HG03469 (cell line): ENCODE measurements at regions not wholly inside any gene's neighbourhood (a gene's known extent, or its start where the extent isn't known, plus 50 kb on each side); places are given as distances from the start of the nearest gene placed in this dataset.

ENCODE experiments used
- ATAC-seq: cut with Tn5 transposase; IDR thresholded peaks from one replicate; pipeline ENCODE4 v1.9.1; 2021; ENCODE audit warnings: mild to moderate bottlenecking, moderate library complexity, moderate number of reproducible peaks; ENCODE audit not compliant: unreplicated experiment

DNA sequence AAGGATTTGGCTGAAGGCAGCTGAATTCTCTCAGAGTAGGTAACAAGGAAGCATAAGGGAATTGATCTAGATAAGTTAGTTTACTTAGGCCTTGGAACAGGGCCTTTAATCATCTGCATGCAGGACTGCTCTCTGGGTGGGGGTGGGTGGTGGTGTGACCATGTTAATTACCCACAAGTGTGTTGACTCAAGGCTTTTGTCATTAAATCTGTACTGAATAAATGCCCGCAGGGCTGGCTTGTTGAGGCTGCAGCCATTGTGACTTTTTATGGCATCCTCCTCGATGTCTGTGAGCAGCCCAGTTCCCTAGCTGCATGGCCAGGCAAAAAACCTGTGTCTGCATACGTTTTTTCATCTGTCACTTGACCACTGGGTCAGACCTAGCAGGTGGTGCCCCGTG is 63.5 kb upstream of the ASCC3 start:
- ATAC-seq = no peak

DNA sequence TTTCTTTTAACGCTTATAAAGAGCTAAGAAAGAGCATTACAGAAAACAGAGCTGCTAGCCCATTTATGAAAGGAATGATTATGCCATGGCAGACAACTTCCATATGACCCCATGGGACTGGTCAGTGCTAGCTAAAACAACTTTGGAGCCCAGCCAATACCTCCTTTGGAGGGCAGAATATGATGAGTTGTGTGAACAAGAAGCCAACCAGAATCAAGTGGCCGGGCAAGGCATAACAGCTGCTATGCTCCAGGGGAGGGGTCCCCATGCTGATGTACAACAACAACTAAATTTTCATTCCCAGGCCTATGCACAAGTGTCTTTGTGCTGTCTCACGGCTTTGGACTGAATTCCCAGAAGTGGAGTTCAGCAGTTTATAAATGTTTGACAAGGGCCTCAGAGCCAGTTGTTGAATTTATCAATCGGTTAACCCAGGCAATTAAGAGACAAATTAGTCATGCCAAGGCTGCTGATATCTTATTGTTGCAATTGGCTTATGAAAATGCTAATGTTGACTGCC is 65.0 kb upstream of the ASCC3 start:
- no peak for ATAC-seq

DNA sequence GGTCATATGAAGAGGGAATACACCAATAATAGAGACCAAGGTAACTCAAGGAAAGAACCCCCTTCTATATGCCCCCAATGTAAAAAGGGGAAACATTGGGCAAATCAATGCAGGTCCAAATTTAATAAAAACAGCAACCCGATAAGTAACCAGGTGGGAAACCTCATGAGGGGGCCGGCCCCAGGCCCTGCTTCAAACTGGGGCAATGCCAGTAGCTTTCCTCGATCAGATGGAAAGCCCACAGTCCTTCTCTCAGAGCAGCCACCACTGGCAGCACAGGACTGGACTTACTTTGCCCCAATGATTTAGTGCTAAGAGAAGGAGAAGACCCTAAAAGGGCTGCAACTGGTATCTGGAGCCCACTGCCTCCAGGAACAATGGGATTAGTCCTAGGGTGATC is 65.6 kb upstream of the ASCC3 start:
- no peak for ATAC-seq

DNA sequence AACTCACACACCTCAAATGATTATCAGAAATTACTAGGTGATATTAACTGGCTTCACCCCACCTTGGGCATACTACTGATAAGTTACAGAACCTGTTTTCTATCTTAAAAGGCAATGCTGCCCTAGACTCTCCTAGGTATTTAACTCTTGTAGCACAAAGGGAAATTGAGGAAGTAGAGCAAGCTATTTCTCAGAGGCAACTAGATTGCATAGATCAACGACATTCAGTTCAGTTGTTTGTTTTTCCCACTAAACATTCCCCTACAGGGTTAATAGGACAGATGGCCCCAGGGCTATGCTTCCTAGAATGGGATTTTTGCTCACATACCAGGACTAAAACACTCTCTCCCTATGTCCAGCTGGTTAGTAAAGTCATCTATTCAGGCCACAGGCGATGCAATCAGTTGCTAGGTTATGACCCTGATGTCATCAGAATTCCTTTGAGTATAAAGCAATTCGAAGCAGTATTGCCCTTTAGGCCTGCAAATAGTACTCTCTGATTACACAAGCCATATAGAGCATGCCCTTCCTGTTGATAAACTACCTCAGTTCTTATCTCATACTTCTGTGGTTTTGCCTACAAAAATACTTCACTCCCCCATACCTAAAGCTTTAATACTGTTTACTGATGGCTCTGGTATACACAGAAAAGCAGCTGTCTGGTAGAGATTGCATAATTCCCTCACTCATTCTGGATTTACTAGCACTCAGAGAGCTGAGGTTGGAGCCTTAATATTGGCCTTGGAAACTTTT is 67.4 kb upstream of the ASCC3 start:
- ATAC-seq = no peak

DNA sequence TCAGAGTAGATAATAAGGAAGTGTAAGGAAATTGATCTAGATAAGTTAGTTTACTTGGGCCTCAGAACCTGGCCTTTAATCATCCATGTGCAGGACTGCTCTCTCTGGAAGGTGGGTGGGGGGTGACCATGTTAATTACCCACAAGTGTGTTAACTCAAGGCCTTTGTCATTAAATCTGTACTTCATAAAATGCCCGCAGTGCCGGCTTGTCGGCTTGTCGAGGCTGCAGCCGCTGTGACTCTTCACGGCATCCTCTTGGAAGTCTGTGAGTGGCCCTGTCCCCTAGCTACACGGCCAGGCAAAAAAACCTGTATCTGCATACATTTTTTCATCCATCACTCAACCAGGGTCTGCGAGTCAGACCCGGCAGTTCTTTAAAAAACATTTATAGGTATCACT is 70.9 kb upstream of the ASCC3 start:
- ATAC-seq = no peak

DNA sequence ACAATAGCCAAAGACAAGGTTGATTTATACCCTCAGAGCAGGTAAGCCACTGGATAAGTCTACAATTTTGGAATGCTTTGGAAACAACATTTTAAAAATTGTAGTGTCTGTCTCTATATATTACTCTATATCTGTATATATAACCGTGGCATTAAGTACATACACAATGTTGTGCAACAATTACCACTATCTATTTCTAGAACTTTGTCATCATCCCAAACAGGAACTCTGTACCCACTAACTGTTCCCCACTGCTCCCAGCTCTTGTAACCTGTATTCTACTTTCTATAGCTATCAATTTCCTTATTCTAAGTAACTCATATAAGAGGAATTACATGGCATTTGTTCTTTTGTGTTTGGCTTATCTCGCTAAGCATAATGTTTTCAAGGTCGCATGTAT is 78.2 kb upstream of the ASCC3 start:
- ATAC-seq = no peak

DNA sequence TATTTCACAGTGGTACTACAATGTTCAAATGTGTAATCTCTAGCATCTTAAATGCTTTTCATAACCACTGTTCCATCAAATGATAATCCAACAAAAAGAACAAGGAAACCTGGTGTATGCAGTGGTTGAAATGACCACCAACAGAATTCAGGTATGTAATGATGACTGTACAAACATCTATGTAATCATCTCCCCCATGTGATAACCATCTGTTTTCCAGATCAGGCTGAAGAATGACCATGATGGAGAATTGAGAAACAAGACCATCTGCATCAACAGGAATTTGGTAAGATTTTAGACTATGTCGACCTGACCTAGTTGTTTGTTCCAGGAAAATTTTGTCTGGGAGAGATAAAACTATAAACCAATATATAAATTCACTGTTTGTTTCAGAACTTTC is 81.3 kb upstream of the ASCC3 start:
- ATAC-seq = no peak

DNA sequence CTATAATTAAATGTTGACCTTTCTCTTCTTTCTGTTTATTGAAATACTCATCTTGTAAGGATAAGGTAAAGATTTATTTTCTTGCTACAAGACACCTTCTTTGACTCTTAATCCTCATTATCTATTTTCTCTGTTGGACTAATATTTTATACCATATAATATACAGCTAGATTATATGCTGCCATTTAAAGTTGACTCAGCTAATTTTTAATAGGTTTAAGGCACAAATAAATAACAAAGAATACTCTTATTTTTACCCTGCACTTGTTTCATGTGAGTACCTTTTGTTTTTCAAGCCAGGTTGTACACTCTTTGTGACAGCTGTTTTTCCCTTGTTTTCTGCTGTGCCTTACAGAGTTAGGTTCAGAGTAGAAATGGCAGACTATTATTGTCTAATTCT is 83.9 kb upstream of the ASCC3 start:
- no peak for ATAC-seq

DNA sequence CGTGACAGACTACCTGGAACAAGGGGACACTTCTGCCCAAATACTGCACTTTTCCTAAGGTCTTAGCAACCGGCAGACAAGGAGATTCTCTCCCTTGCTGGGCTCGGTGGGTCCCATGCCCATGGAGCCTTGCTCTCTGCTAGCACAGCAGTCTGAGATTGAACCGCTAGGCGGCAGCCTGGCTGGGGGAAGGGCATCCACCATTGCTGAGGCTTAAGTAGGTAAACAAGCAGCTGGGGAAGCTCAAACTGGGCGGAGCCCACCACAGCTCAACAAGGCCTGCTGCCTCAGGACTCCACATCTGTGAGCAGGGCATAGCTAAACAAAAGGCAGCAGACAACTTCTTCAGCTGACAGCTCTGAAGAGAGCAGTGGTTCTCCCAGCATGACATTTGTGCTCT is 87.8 kb upstream of the ASCC3 start:
- ATAC-seq = no peak

DNA sequence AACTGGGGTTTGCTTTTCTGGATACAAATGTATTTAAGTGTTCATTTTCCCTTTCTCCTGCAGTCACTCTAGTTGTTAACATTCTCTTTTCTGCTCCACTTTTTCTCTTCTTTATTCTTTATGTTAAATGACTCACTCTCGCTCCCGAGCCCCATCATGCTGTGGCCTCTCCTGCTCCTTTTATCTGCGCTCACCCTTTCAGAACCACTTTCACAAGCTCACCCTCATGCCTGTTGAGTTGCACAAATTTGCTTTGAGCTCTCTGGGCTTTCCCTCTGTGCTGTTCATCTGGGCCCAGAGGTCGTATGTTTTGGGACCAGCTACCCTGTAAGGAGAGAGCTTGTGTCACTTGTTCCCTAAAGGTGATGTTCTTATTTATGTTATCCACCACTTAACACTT is 98.1 kb upstream of the ASCC3 start:
- no peak for ATAC-seq

DNA sequence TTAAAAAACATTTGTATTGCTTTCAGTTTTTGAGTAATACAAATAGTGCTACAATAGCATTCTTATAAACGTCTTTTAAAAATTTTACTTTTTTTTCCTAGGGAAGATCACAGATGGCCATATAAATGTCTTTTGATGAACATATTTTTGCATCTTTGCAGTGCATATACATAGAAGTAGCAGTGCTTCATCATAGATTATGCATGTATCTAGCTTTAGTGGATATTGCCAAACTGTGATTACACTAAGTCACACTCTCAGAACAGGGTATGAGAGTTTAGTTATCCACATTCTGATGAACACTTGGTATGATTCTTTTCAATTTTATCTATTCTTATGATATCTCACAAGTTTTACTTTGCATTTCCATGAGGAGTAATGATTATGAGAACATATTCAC is 99.8 kb upstream of the ASCC3 start:
- no peak for ATAC-seq

DNA sequence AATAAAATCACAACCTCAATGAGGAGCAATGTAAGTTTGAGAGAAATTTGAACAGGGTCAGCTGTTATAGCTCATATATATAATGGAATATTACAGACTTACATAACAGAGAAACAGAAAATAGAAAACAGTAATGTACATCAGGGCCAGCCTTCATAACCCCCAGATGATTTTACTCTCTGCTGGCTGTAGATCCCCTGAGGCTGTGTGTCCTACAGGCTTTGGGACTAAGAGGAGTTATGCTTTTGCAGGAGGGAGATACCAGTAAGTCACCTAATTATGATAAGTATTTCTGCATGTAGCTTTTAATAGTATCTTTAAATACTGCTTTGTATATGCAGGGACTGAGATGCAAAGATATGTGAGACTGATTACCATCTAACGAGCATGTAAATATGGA is 105.8 kb upstream of the ASCC3 start:
- ATAC-seq = no peak

DNA sequence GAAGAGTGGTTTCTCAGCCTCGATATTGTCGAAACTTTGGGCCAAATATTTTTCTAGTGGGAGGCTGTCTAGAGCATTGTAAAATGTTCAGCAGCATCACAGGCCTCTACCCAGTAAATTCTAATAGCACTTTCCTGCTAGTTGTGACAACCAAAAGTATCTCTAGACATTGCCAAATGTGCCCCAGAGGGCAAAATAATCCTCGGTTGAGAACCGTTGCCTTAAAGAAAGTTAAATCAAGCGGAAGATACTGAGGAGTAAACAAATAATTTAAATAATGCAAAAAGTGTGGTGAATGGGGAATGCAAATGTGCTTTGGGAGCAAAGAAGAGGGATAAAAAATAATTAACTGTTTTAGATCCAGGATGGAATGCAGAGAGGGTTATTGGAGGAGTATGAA is 106.4 kb upstream of the ASCC3 start:
- ATAC-seq = no peak

DNA sequence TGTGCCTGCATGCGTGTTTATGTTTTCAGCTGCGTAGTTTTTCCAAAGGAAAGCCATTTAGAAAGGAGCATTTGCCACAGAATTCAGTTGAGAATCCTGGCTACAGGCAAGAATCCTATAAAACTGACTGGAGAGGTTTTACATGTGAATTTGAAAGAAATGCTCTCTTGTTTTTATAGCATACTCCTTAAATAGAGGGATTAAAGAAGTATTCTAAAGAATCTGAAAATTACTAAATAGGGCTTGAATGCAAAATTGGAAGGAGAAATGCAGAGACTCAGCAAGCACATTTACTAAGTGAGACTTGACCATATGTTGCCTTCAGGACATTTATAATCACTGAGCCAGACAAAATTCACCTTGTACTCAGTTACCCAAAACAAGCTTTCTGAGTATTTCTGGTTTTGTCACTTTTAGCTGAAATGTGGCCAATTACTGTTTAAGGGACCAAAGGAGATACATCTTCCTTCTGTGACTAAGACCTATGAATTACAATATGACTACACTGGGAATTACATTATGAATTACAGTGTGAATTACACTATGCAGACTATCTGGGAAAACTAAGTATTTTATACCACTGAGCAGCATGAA is 107.4 kb upstream of the ASCC3 start:
- no peak for ATAC-seq

DNA sequence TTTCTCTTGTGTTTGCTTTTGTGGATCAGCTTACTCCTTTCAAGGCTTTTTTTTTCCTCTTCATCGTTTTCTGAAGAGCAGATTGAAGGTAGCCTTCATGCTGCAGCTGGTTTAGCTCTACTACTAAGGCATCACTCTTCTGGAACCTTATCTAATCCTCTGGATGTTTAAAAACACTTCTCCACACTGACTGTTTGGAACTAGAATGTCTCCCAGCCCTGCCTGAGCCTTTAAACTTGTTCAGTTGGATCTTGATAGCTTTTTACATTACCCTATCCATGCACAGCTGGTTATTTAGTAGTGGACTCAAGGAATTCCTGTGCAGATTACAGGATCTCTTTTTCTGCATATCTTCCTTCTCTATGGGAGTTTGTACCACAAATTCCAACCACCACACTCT is 108.9 kb upstream of the ASCC3 start:
- ATAC-seq = no peak

DNA sequence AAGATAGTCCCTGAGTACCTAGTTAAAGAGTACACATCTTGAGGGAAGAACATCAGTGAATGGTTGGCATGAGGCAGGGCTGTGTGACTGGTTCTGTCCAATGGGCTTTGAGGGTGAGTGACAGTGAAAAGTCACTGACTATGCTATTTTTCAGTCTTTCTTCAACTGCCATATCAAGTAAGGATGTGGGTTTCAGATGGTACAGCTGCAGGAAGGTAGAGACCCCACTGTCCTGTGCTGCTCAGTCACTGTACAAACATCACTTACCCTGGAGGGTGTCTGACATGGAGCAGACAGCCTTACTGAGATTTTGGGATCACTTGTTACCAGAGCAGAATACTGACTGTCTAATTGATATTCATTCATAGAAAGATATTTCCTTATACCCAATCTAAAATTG is 115.3 kb upstream of the ASCC3 start:
- ATAC-seq = no peak

DNA sequence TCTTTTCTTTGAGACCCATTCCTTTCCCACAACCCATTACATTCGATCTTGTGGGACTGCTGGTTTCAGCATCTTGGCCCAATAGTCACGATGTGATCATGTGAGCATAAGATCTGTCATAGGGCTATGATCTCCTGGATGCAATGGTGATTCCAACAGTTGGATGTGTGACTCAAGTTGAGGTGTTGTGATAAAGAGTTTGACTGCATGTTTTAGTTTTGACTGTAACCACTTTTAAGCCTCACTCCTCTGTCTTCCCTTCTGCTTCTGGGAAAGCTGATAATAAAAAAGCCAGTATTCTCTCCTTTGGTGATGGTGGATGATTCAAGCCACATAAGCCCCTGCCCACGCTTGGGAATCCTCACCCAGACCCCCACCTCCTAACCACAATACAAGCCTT is 117.0 kb upstream of the ASCC3 start:
- ATAC-seq = no peak

DNA sequence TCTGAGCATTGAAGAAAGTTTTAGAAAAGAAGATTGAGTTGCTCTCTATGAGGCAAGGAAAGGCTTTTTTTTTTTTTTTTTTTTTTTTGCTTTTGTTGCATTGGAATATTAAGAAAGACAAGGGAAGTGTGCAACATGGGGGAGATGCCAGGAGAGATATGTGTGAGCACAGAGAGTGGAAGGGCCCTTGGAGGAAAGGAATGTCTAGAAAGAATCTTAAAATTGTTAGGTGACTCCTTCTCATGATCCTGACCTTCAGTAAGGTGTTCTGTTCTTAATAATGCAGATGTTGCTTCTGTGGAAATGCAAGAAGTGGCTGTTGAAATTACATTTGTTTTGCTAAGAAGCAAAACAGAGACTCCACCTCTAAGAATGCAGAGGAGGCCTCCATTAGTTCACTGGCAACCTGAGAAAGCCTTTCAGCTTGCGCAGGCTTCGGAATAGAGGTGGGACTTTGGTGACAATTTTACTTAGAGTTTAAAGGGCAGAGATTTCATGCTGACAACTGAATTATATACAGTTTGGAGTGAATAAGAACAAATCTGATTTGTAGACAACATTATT is 118.0 kb upstream of the ASCC3 start:
- ATAC-seq = no peak

DNA sequence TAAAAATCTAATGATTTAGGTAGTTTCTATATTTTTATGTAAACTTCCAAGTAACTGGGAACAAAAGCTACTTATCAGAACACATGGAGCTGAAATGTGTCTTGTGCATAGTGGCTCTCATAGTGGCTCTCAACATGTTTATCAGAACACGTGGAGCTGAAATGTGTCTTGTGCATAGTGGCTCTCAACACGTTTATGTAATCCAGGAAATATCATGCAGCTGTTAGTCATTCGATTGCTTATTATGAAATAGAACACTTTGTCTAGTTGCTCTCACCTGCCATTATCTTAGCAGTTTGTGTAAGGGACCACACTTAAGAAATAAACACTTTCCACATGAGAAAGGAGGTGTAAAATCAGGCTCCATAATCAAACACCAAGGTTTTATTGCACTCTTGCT is 119.2 kb upstream of the ASCC3 start:
- no peak for ATAC-seq

DNA sequence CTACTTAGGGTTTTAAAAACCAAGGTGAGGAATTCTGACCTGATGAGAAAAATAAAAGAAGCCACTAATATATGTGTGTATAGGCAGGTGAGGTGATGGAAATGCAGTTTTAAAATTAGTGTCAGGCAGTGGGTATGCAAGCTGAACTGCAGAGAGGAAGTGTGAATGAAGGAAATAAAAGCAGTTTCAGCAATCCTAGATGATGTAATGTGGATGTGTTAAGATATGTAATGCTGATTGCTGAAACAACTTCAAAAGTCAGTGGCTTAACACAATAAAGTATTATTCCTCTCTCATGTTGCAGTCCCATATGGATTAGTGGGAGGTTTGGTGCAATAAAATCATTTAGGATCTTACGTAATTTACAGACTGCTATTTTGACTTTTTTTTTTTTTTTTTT is 119.9 kb upstream of the ASCC3 start:
- ATAC-seq = no peak

DNA sequence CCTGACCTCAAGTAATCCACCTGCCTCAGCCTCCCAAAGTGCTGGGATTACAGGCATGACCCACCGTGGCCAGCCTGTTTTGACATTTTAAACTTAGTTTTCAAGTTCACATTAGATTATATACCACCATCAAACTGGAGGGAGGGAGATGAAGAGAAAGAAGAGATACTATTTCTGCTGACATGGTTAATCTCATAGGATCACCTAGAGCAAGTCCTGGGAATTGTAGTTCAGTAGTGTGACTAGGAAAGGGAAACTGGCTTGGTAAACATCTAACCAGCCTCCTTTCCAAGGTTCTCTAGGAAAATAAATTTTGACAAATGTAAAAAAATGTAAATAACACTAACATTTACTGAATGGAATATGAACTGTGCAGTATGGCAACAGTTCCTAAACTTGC is 120.5 kb upstream of the ASCC3 start:
- no peak for ATAC-seq

DNA sequence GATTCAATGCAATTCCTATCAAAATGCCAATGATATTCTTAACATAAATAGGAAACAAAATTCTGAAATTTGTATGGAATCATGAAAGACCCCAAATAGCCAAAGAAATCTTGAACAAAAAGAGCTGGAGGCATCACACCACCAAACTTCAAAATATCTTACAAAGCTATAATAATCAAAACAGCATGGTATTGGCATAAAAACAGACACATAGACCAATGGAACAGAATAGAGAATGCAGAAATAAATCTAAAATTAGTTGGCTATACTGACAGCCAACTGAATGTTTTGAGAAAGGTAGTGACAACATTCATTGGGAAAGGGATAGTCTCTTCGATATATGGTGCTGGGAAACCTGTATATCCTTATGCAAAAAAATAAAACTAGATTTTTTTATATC is 121.9 kb upstream of the ASCC3 start:
- no peak for ATAC-seq
